ENCODE measurements at regions not wholly inside any gene's neighbourhood (a gene's known extent, or its start where the extent isn't known, plus 50 kb on each side); places are given as distances from the start of the nearest gene placed in this dataset.
"Not testable (repeated sequence)": the region's sequence is repeated elsewhere in the genome, so short reads cannot be mapped to it uniquely, and the experiment has no call there.

GRCh38 chr5:97488126-97488668, 305.1 kb upstream of the RIOK2 start:
- DNase-seq (ENCODE audit: low spot score): no peak

- no peak for DNase-seq (ENCODE audit: low spot score)
These were observed 306.2 kb upstream of the RIOK2 start for GRCh38 chr5:97489010-97489840.

- DNase-seq (ENCODE audit: low spot score): no peak
These were observed 311.4 kb upstream of the RIOK2 start for GRCh38 chr5:97494465-97494864.

GRCh38 chr5:97495301-97495700, 312.3 kb upstream of the RIOK2 start:
- DNase-seq (ENCODE audit: low spot score): no peak

- no peak for DNase-seq (ENCODE audit: low spot score)
These were observed 313.0 kb upstream of the RIOK2 start for GRCh38 chr5:97496037-97496436.

- DNase-seq (ENCODE audit: low spot score): no peak
These were observed 315.6 kb upstream of the RIOK2 start for GRCh38 chr5:97498657-97499056.

GRCh38 chr5:97499605-97500004, 316.6 kb upstream of the RIOK2 start:
- no peak for DNase-seq (ENCODE audit: low spot score)

GRCh38 chr5:97501286-97501964, 318.4 kb upstream of the RIOK2 start:
- no peak for DNase-seq (ENCODE audit: low spot score)

GRCh38 chr5:97501965-97502305, 318.9 kb upstream of the RIOK2 start:
- no peak for DNase-seq (ENCODE audit: low spot score)

GRCh38 chr5:97508864-97509263, 325.8 kb upstream of the RIOK2 start:
- no peak for DNase-seq (ENCODE audit: low spot score)

- not testable (repeated sequence) for DNase-seq (ENCODE audit: low spot score)
These were observed 336.5 kb upstream of the RIOK2 start for GRCh38 chr5:97519565-97519964.

GRCh38 chr5:97523336-97523735, 340.3 kb upstream of the RIOK2 start:
- not testable (repeated sequence) for DNase-seq (ENCODE audit: low spot score)

GRCh38 chr5:97525780-97526179, 342.7 kb upstream of the RIOK2 start:
- DNase-seq (ENCODE audit: low spot score): no peak

- no peak for DNase-seq (ENCODE audit: low spot score)
These were observed 345.9 kb upstream of the RIOK2 start for GRCh38 chr5:97528941-97529340.

GRCh38 chr5:97529354-97529985, 346.4 kb upstream of the RIOK2 start:
- no peak for DNase-seq (ENCODE audit: low spot score)

GRCh38 chr5:97531549-97531948, 348.5 kb upstream of the RIOK2 start:
- no peak for DNase-seq (ENCODE audit: low spot score)

- DNase-seq (ENCODE audit: low spot score): peak; percentile 49
These were observed 351.1 kb upstream of the RIOK2 start for GRCh38 chr5:97534166-97534565.

GRCh38 chr5:97536683-97537082, 353.6 kb upstream of the RIOK2 start:
- no peak for DNase-seq (ENCODE audit: low spot score)

GRCh38 chr5:97538912-97539311, 355.9 kb upstream of the RIOK2 start:
- DNase-seq (ENCODE audit: low spot score): no peak

GRCh38 chr5:97541864-97542263, 358.8 kb upstream of the RIOK2 start:
- no peak for DNase-seq (ENCODE audit: low spot score)

- no peak for DNase-seq (ENCODE audit: low spot score)
These were observed 359.4 kb upstream of the RIOK2 start for GRCh38 chr5:97542469-97542868.

- DNase-seq (ENCODE audit: low spot score): no peak
These were observed 360.1 kb upstream of the RIOK2 start for GRCh38 chr5:97543166-97543565.

- no peak for DNase-seq (ENCODE audit: low spot score)
These were observed 361.2 kb upstream of the RIOK2 start for GRCh38 chr5:97544240-97544639.
